ENCODE measurements at regions not wholly inside any gene's neighbourhood (a gene's known extent, or its start where the extent isn't known, plus 50 kb on each side); places are given as distances from the start of the nearest gene placed in this dataset.
"Not testable (repeated sequence)": the region's sequence is repeated elsewhere in the genome, so short reads cannot be mapped to it uniquely, and the experiment has no call there.

DNA sequence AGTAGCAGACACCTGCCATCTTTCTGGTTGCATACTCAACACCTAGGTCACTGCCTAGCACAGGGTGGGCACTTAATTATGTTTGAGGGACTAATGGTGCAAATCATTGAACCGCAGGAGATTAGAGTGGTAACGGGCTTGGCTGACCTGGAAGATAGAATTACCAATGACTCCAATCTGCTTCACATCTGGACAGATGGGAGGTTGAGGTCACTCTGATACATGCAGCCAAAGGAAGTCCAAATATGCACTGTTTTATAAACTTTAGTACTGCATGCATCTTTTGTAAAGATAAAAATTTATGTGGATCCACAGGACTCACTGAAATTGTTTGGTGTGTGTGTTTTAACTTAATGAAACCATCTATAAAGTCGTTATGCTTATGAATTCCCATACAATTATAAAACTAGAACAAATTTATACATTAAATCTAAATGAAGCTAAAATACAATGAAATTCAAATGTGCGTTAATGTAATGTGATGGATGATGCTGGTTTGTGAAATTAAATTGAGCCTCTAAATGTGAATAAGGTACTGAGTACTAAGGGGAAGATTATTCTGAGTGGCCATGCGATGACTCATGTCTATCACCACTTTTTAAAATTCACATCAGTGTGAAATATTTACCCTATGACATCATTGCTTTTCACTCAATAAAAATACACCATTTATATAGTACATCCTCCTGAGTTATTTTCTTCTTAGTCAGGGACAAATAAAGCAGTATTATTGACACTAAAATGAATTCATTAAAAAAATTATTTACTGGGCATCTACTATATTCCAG, 224.7 kb upstream of the FAM78B start:
- no peak for DNase-seq (ENCODE audit: low spot score)

DNA sequence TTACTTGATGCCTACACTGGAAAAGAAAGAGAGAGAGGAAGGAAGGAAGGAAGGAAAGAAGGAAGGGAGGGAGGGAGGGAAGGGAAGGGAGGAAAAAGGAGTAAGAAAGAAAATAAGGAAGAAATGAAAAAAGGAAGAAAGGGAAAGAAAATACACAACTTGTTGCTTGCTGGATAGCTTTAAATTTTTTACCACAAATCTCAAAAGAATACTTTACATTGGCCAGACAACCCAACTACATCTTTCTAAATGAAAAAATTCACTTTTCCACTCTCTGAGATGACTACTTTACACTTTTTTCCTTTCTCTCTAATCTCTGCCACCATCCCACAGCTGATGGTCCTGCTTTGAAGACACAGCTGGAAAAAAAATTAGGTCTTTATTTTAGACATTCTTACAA, 228.9 kb upstream of the FAM78B start:
- no peak for DNase-seq (ENCODE audit: low spot score)

DNA sequence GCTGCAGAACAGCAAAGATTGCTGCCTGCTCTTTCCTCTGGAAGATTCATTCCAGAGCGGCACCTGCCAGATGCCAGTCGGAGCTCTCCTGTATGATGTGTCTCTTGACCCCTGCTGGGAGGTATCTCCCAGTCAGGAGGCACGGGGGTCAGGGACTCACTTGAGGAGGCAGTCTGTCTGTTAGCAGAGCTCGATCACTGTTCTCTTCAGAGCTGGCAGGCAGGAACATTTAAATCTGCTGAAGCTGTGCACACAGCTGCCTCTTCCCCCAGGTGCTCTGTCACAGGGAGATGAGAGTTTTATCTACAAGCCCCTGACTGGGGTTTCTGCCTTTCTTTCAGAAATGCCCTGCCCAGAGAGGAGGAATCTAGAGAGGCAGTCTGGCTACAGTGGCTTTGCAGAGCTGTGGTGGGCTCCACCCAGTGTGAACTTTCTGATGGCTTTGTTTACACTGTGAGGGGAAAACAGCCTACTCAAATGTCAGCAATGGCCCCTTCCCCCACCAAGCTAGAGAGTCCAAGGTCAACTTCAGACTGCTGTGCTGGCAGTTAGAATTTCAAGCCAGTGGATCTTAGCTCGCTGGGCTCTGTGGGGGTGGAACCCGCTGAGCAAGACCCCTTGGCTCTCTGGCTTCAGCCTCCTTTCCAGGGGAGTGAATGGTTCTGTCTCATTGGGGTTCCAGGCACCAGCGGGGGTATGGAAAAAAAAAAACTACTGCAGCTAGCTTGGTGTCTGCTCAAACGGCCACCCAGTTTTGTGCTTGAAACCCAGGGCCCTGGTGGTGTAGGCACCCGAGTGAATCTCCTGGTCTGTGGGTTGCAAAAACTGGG, 242.7 kb upstream of the FAM78B start:
- not testable (repeated sequence) for DNase-seq (ENCODE audit: low spot score)

DNA sequence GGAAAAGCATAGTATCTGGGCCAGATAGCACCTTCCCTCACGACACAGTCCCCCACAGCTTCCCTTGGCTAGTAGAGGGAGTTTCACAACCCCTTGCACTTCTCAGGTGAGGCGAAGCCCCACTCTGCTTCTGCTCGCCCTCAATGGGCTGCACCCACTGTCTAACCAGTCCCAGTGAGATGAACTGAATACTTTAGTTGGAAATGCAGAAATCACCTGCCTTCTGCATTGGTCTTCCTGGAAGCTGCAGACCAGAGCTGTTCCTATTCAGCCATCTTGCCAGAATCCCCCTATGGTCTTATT, 243.2 kb upstream of the FAM78B start:
- no peak for DNase-seq (ENCODE audit: low spot score)

DNA sequence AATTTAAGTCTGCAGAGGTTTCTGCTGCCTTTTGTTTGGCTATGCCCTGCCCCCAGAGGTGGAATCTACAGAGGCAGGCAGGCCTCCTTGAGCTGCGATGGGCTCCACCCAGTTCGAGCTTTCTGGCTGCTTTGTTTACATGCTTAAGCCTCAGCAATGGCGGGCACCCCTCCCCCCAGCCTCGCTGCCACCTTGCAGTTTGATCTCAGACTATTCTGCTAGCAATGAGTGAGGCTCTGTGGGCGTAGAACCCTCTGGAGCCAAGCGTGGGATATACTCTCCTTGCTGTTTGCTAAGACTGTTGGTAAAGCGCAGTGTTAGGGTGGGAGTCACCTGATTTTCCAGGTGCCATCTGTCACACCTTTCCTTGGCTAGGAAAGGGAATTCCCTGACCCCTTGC, 250.0 kb upstream of the FAM78B start:
- DNase-seq (ENCODE audit: low spot score): not testable (repeated sequence)

DNA sequence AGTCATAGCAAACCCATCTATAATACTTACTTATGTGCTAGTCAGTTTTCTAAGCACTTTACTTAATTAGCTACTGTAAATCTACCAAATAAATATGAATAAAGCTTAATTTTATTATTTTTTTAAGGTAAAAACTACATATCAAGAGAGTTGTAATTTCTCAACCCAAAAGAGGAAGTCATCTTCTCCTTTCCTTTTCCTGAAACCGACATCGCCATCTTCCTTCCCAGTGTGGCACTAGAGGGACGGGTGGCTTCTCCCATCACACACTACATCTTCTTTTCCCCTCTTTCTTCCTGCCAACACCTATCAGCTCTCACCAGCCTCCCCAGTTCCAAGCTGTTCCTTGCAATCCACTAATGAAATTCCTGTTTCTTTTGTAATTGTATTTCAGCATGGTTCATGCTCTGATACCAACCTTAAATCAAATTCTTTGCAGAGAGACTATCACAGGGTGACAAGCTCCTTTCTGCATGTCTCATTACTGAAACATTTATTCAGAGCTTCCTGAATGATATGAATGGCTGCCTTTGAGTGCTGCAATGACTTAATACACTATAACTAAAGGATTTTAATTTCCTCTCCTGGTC, 251.6 kb upstream of the FAM78B start:
- DNase-seq (ENCODE audit: low spot score): no peak

DNA sequence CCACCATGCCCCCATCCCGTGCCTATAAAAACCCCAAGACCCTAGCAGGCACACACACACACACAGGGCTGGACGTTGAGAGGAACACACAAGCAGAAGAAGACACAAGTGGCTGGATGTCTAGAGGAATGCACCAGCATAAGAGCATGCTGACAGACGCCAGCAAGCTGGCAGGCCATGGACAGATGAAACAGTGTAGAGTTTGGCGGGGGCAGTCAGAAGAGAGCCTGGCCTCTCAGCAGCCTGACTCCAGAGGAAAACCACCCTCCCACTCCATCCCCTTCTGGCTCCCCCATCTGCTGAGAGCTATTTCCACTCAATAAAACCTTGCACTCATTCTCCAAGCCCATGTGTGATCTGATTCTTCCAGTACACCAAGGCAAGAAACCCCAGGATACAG, 255.8 kb upstream of the FAM78B start:
- DNase-seq (ENCODE audit: low spot score): not testable (repeated sequence)

DNA sequence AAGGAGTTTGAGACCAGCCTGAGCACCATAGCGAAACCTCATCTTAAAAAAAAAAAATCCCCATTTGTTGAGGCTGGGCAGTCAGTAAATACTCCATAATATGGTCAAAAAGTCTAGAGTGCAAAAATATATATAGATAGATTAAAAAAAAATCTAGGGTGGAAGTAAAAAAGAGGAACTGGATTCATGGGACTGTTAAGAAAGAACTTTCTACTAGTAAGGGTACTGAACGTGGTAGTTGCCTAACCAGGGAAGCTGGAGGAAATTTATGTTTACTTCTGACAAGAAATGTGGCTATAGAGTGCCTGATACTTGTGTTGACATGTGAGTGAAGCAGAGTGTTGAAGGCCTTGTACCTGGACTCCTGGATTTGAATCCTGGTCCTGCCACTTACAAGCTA, 265.9 kb upstream of the FAM78B start:
- DNase-seq (ENCODE audit: low spot score): no peak

DNA sequence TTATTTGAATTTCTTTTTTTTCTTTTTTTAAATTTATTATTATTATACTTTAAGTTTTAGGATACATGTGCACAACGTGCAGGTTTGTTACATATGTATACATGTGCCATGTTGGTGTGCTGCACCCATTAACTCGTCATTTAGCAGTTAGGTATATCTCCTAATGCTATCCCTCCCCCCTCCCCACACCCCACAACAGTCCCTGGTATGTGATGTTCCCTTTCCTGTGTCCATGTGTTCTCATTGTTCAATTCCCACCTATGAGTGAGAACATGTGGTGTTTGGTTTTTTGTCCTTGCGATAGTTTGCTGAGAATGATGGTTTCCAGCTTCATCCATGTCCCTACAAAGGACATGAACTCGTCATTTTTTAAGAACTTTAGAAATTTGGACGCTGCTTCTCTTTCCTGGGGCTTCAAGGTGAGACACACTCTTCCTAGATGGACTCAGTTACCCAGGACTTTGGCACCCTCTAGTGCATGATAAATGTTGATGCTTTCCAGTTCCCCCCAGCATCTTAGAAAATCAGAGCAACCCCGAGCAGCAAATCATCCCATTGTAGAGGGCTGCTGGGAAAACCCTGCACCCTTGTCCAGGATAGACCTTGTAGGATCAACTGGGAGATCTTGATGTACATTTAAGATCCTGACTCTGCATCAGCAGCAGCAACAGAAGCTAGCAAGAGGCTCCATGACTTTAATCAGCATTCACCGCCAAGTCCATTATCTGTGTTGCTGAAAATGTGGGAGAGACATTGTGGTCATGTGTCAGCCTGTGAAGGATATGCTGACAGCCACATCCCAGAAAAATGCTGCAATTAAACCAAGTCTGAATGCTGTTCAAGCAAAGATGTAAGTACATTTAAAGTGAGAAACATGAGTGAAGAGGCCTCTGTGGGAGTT, 266.9 kb upstream of the FAM78B start:
- DNase-seq (ENCODE audit: low spot score): peak; percentile 17

DNA sequence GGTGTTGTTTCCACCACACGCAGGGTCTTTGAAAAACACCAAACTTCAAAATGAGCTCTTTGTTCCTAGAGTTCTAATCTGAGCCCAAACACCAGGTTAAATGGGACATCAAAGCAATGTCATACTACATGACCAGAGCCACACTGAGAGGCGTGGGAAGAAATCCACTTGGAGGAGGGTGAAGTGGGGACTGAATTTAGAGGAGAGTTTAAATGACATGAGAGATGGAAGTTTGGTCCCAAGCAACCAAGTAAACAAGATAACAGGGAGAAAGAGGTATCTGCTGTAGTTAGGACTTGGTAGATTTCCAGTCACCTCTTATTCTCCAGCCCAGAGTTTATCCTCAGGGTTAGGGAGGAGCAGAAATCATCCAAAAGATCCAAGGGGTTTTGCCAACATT, 290.9 kb upstream of the FAM78B start:
- no peak for DNase-seq (ENCODE audit: low spot score)

DNA sequence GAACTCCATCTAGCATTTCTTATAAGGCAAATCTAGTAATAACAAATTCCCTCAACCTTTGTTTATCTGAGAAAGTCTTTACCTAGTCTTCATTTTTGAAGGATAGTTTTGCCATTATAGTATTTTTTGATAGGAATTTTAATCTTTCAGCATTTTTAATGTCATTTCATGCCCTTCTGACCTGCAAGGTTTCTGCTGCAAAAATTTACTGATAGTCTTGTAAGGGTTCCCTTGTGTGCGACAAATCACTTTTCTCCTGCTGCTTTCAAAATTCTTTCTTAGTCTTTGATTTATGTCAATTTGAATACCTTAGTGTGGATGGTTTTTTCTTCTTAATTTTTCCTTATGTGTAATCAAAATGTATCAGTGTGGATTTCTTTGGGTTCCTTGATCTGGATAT, 297.5 kb upstream of the FAM78B start:
- DNase-seq (ENCODE audit: low spot score): no peak

DNA sequence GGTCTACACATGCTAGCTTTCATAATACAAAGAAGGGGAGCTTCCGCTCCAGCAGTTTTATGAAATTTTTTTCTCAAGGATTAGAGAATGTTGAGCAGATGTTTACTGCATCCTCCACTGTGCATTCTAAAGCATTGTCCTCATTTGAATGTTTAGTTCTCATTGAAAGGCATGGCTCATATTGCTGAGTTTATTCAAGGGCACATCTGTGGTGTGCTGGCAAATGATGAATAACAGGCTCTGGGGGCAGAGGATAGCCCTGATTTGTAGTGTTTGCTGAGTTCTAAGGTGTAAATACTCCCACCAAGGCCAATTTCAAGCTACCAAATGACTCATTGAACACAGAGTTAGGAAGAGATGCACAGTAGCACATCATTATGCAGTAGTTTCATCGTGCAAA, 303.2 kb upstream of the FAM78B start:
- DNase-seq (ENCODE audit: low spot score): no peak

DNA sequence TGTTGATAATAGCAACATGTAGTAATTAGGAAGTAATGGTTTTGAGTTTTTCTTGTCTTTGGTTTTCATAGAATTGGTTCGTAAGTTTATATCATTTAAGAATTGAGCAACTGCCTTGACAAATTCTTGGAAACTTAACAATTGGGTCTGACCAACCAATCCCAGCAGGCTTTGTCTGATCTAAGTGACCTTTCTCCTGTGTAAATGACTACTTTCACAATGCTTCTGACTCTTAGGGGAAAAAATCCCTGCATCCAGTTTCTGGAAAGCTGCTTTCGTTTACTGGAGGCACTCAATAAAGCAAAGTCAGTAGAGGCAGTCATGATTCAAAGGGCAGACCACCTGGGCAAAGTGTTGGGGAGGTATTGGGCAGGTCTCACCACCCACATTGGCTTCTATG, 303.6 kb upstream of the FAM78B start:
- no peak for DNase-seq (ENCODE audit: low spot score)

DNA sequence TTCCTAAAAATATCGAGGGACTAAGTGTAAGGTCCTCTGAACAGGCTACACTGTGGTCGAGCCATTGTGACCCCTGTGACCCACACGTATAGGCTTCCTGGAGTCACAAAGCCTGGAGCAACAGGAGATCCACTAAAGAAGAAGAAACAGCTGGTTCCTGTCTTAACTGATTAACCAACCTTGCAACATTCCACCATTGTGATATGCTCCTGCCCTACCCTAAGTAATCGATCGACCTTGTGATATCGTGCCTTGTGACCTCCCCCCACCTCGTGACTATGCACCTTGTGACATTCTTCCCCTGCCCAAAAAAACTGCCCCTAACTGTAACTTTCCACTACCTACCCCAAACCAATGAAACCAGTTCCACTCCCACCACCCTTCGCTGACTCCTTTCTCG, 304.6 kb upstream of the FAM78B start:
- no peak for DNase-seq (ENCODE audit: low spot score)

DNA sequence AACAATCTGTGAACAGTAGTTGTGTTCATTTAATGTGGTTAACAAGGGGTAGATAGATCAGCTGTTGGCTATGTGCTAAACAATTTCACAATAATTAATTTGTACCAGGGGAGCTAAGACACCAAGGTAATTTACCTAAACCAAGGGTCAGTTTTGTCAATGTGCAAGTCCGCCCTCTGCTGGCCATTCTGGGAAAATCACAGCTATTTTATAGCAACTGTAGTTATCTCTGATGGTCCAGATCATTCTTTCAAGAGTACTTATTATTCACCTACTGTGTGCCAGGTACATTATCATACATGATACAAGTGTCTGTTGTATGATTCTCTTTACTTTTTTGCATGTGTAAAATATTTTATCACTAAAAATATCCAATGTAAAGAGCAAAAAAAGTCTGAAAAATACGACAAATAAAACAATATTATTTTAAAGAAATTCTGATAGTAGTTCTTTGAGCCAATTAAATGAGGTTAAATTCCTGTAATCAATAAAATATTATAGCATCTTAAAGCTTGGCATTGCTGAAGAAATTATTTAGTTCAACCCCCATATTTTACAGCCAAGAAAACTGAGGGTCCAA, 312.3 kb upstream of the FAM78B start:
- DNase-seq (ENCODE audit: low spot score): peak; percentile 47

DNA sequence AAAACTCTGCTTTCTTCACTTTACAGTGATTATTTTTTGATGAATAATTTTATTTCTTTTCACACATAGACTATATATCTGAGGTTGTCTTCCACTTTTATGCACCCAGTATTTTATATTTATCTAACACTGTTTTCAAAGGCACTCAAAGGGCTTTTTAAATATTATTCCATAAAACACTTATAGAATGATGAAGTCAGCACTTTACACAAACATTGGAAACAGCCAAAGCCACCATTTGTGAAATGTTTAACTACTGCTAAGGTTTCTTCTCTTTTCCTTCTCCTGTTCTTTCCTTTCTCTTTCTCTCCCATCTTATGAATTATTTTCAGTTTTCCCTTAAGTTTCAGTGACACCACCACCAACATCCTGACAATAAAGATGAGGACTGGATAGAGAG, 317.7 kb upstream of the FAM78B start:
- DNase-seq (ENCODE audit: low spot score): no peak

DNA sequence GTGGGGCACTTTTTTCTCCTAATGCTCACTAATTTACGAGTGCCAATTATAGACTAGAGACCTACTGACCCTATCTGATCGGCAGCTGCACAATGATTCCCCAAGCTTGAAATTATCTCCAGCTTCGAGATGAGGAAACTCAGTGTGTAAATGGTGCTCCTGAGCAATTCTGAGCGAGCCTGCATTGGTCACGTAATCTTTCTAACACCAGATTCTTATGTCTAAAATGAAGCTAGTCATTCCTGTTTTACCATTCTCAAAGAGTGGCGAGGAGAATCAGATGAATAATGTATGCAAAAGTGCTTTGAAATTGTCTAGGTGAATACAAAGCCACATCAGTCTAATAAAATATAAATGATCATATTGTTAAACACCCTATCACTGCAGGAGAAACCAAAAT, 318.1 kb upstream of the FAM78B start:
- no peak for DNase-seq (ENCODE audit: low spot score)

DNA sequence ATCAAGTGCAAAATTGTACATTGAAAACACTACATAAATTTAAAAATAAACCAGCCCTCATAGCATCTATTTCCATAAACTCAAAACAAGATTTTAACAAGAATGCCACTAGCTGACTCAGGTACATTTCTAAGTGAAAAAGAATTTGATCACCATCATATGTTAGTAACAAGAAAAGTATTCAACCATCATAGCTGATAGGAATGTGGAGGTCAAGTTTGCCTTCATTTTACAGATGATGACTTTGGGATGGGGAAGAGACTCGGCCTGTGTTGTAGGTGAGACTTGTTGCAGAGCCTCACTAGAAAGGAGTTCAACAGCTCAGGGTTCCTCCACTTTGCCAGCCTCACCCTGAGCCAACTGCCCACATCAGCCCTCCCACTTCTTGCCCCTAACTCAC, 318.8 kb upstream of the FAM78B start:
- DNase-seq (ENCODE audit: low spot score): no peak

DNA sequence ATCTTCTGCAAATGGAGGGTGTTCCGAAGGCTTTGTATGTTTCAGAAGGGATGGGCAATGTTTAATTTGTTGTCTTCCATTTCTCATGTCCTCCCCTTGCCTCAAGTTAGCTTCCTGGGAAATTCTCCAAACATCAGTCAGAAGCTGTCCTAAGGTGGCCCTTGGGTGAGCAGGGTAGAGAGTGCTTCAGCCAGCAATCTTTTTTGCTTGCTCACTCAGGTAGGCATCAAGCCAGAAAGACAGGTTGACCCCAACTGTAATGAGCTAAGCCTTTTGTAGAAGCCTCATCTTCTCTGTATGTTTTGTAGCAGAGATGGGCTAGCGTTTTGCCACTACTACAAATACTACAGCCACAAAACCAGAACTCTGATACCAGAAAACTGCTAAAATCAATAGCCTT, 321.5 kb upstream of the FAM78B start:
- DNase-seq (ENCODE audit: low spot score): no peak

DNA sequence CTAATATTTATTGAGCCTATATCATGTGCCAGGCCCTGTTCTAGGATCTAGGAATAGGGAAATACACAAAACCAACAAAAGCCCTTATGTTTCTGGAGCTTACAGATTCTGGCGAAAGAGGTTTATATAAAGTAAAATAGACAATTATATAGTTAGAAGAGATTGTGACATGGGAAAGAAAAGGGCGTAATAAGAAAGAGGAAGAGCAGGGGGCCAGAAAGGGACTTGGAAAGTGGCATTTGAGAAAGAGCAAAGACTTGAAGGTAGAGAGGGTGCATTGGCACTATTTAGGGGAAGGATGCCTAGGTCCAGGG, 322.5 kb upstream of the FAM78B start:
- no peak for DNase-seq (ENCODE audit: low spot score)

DNA sequence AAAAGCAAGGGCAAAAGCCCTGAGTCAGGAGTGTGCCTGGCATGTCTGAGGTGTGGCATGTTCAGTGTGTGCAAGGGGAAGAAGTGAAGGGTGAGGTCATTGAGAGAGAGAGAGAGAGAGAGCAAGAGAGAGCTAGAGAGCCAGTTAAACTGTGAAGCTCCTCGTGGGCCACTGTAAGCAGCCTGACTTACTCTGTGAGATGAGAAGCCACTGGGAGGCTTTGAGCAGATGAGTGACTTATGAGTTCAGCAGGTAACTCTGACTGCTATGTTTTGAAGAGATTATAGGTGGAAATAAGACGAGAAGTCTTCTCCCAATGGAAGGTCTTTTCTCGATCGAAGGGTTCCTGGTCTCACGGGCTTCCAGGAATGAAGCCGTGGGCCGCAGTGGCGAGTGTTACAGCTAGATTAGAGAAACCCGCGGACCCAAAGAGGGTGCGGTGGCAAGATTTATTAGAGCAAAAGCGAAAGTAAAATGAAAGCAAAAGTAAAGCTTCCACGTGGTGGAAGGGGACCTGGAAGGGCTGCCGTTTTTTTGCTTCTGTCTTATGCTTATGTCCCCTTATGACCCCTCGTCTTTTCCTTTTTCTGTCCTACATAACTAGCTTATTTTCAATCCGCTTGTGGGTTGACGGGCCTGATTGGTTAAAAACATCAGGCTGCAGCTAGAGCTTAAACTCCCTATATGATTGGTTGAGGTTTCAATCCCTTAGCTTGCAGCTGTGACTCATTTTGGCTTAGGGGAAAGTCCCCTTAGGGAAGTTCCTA, 323.1 kb upstream of the FAM78B start:
- DNase-seq (ENCODE audit: low spot score): peak; percentile 76

All from LoVo (cell line).